Activated CD4-positive, CD25-positive, alpha-beta regulatory T cell (primary cell): ENCODE measurements at regions not wholly inside any gene's neighbourhood (a gene's known extent, or its start where the extent isn't known, plus 50 kb on each side); places are given as distances from the start of the nearest gene placed in this dataset.
"Not testable (repeated sequence)": the region's sequence is repeated elsewhere in the genome, so short reads cannot be mapped to it uniquely, and the experiment has no call there.

Experiments
- DNase-seq, 4 experiments: peaks; one replicate each; lab custom pipeline; 2025; lab: John Stamatoyannopoulos, UW

GRCh38 chr3:6273878-6274277 lies 587.0 kb upstream of the GRM7 start:
- no peak for DNase-seq

GRCh38 chr3:6281662-6282061 lies 579.3 kb upstream of the GRM7 start:
- no peak for DNase-seq

- no peak for DNase-seq
Measured at GRCh38 chr3:6282918-6283317, 578.0 kb upstream of the GRM7 start.

- DNase-seq, result no peak
Measured at GRCh38 chr3:6287088-6287875, 573.6 kb upstream of the GRM7 start.

GRCh38 chr3:6301626-6302025 lies 559.3 kb upstream of the GRM7 start:
- DNase-seq, result no peak

- no peak for DNase-seq
Measured at GRCh38 chr3:6315906-6316305, 545.0 kb upstream of the GRM7 start.

GRCh38 chr3:6321999-6322398 lies 538.9 kb upstream of the GRM7 start:
- no peak for DNase-seq

GRCh38 chr3:6326771-6327170 lies 534.1 kb upstream of the GRM7 start:
- no peak for DNase-seq

GRCh38 chr3:6340980-6341325 lies 520.0 kb upstream of the GRM7 start:
- not testable (repeated sequence) for DNase-seq

GRCh38 chr3:6351752-6352151 lies 509.2 kb upstream of the GRM7 start:
- DNase-seq, result no peak

GRCh38 chr3:6354653-6355052 lies 506.3 kb upstream of the GRM7 start:
- DNase-seq, result no peak

- DNase-seq, result no peak
Measured at GRCh38 chr3:6362406-6362805, 498.5 kb upstream of the GRM7 start.

GRCh38 chr3:6367171-6367570 lies 493.7 kb upstream of the GRM7 start:
- no peak for DNase-seq

GRCh38 chr3:6392123-6392522 lies 468.8 kb upstream of the GRM7 start:
- no peak for DNase-seq

GRCh38 chr3:6394944-6395343 lies 466.0 kb upstream of the GRM7 start:
- no peak for DNase-seq

- DNase-seq, result no peak
Measured at GRCh38 chr3:6396631-6397030, 464.3 kb upstream of the GRM7 start.

- DNase-seq, result not testable (repeated sequence)
Measured at GRCh38 chr3:6402666-6403065, 458.2 kb upstream of the GRM7 start.

GRCh38 chr3:6406923-6407322 lies 454.0 kb upstream of the GRM7 start:
- DNase-seq, result not testable (repeated sequence)

- no peak for DNase-seq
Measured at GRCh38 chr3:6416049-6416661, 444.8 kb upstream of the GRM7 start.

GRCh38 chr3:6417174-6417573 lies 443.7 kb upstream of the GRM7 start:
- DNase-seq, result no peak

- no peak for DNase-seq
Measured at GRCh38 chr3:6418485-6418884, 442.4 kb upstream of the GRM7 start.

GRCh38 chr3:6421666-6422445 lies 439.1 kb upstream of the GRM7 start:
- DNase-seq, result no peak

- DNase-seq, result no peak
Measured at GRCh38 chr3:6425289-6425820, 435.6 kb upstream of the GRM7 start.
